Natural killer cell (primary cell): ENCODE measurements at regions not wholly inside any gene's neighbourhood (a gene's known extent, or its start where the extent isn't known, plus 50 kb on each side); places are given as distances from the start of the nearest gene placed in this dataset.

Source experiments
- ATAC-seq, 3 donors: fragments of 150-1000 bp in 2 of 3; fragments of 200-7000 bp in 1 of 3; cut with Tn5 transposase; 1 replicate in 1 of 3; 2 replicates in 2 of 3; pipeline ENCODE4 v1.10.0; 2021; ENCODE audit warnings: mild to moderate bottlenecking in 2 of 3, moderate library complexity in 2 of 3
- DNase-seq, 2 donors: peaks; one replicate each; pipeline versions ENCODE4 v3.0.0 to v3.0.0-alpha.2; 2013 to 2021; ENCODE audit warnings: mixed read lengths in 1 of 2
- H3K27ac ChIP-seq: one replicate; pipeline ENCODE4 v1.5.1; 2013; ENCODE audit warnings: mild to moderate bottlenecking, low read length
- H3K27me3 ChIP-seq: one replicate; pipeline ENCODE4 v1.6.1; 2013; ENCODE audit warnings: low read length; ENCODE audit not compliant: control insufficient read depth, insufficient read depth
- H3K36me3 ChIP-seq: one replicate; pipeline ENCODE4 v1.6.1; 2013; ENCODE audit warnings: low read length; ENCODE audit not compliant: control insufficient read depth, insufficient read depth
- H3K4me1 ChIP-seq: one replicate; pipeline ENCODE4 v1.6.1; 2013; ENCODE audit warnings: low read length; ENCODE audit not compliant: control insufficient read depth, insufficient read depth
- H3K4me3 ChIP-seq: one replicate; pipeline ENCODE4 v1.5.1; 2013; ENCODE audit warnings: low read length
- H3K9me3 ChIP-seq: one replicate; pipeline ENCODE4 v1.6.1; 2013; ENCODE audit warnings: low read length; ENCODE audit not compliant: control insufficient read depth, insufficient read depth
- H3K27ac Mint-ChIP-seq, 2 donors: one replicate each; pipeline ENCODE4 v1.8.0; 2022; ENCODE audit warnings: mild to moderate bottlenecking in 2 of 2, mixed read lengths in 2 of 2, moderate library complexity in 1 of 2
- H3K27me3 Mint-ChIP-seq, 2 donors: one replicate each; pipeline ENCODE4 v1.8.0; 2022; ENCODE audit warnings: low read depth in 2 of 2, mixed read lengths in 2 of 2
- H3K36me3 Mint-ChIP-seq: one replicate; pipeline ENCODE4 v1.8.0; 2022; ENCODE audit warnings: mixed read lengths
- H3K4me1 Mint-ChIP-seq, 2 donors: one replicate each; pipeline ENCODE4 v1.8.0; 2022; ENCODE audit warnings: mixed read lengths in 2 of 2
- H3K4me3 Mint-ChIP-seq: one replicate; pipeline ENCODE4 v1.8.0; 2022; ENCODE audit warnings: mild to moderate bottlenecking, moderate library complexity, mixed read lengths
- H3K9me3 Mint-ChIP-seq, 2 donors: one replicate each; pipeline ENCODE4 v1.8.0; 2022; ENCODE audit warnings: mixed read lengths in 2 of 2
- whole genome bisulfite sequencing: methylation state at CpG from one replicate; pipeline ENCODE4 v1.1.7; 2013; ENCODE audit warnings: missing lambda C conversion rate; ENCODE audit not compliant: insufficient coverage; 5-methylcytosine and 5-hydroxymethylcytosine counted together
- intact Hi-C: fragments of 100-400 bp; cut with micrococcal nuclease; formaldehyde crosslinking; loops from one replicate; pipeline ENCODE4 v1.14.2; 2022
- TF ChIP-seq, protein P1 (sequence below): fragments of 200-600 bp; IDR thresholded peaks from one replicate; pipeline ENCODE4 v1.8.0; 2022; ENCODE audit warnings: antibody characterized with exemption

DNA sequence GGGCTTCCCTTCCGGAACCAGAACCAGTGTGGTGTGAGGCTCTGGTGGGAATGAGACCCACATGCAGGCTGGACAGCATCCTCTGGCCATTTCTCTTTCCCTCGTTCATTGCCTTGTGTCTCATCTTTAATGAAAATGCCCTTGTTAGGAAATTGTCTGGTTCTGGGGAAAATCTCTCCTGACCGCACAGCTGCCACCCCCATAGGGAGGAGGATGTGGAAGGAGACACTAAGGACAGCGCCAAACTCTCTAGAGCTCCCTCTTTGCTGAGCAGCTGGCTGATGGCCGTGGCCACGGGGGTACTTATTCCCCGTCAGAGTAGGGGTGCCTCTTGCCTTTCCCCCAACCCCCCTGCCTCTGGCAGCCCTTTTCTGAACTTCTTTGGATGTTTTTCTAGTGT lies 297.6 kb upstream of the C2CD4B start:
- TF ChIP-seq, protein P1, sequence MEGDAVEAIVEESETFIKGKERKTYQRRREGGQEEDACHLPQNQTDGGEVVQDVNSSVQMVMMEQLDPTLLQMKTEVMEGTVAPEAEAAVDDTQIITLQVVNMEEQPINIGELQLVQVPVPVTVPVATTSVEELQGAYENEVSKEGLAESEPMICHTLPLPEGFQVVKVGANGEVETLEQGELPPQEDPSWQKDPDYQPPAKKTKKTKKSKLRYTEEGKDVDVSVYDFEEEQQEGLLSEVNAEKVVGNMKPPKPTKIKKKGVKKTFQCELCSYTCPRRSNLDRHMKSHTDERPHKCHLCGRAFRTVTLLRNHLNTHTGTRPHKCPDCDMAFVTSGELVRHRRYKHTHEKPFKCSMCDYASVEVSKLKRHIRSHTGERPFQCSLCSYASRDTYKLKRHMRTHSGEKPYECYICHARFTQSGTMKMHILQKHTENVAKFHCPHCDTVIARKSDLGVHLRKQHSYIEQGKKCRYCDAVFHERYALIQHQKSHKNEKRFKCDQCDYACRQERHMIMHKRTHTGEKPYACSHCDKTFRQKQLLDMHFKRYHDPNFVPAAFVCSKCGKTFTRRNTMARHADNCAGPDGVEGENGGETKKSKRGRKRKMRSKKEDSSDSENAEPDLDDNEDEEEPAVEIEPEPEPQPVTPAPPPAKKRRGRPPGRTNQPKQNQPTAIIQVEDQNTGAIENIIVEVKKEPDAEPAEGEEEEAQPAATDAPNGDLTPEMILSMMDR, result no peak
- intact Hi-C loops, result no loop called here
- Histone ChIP-seq H3K4me1 (no peaks in the 10 kb centered on the region), H3K27me3 (no peaks in the 10 kb centered on the region), H3K36me3 (no peaks in the 10 kb centered on the region), H3K4me3 (no peak overlapping the region), H3K9me3 (no peaks in the 10 kb centered on the region), H3K27ac (no peak overlapping the region)
- WGBS, result 93% methylated on average over 4 of the region's 7 CpGs
- Mint-ChIP-seq H3K4me1 (no peaks in the 10 kb centered on the region), H3K27ac (no peak overlapping the region), H3K4me3 (no peak overlapping the region), H3K9me3 (no peaks in the 10 kb centered on the region), H3K36me3 (no peaks in the 10 kb centered on the region), H3K27me3 (peaks cover 4 to 12% of the 10 kb centered on the region in 2 donors)
- no peak for ATAC-seq
- DNase-seq, result no peak

DNA sequence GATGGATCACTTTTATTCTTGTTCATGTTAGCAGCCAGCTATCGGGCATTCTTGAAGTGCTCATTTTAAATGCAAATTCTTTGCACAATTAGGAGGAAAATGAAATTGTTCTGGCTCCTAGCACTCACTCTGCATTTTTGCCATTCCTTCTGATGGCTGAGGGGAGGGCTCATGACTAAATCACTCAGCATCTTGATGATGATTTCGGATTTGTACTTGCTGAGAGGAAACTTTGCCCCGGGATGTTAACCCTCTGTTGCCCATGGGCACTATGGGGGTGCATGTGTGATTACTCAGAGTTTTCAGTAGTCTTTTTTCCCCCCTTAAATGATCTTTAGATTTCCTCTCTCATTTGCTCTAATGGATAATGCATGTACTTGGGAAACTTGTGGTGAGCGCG lies 299.6 kb upstream of the C2CD4B start:
- TF ChIP-seq, protein P1, result no peak
- H3K9me3 Mint-ChIP-seq, result no peaks in the 10 kb centered on the region
- no peaks in the 10 kb centered on the region for H3K4me1 ChIP-seq
- intact Hi-C loops, result no loop called here
- no peak overlapping the region for H3K27ac Mint-ChIP-seq
- H3K4me3 ChIP-seq, result no peak overlapping the region
- H3K36me3 ChIP-seq, result no peaks in the 10 kb centered on the region
- no peaks in the 10 kb centered on the region for H3K9me3 ChIP-seq
- no peaks in the 10 kb centered on the region for H3K4me1 Mint-ChIP-seq
- no peak overlapping the region for H3K27ac ChIP-seq
- H3K27me3 Mint-ChIP-seq, result peaks cover 4 to 12% of the 10 kb centered on the region in 2 donors
- ATAC-seq, result no peak
- DNase-seq, result no peak
- H3K27me3 ChIP-seq, result no peaks in the 10 kb centered on the region
- 85% methylated on average over 5 of the region's 5 CpGs for WGBS
- H3K4me3 Mint-ChIP-seq, result no peak overlapping the region
- no peaks in the 10 kb centered on the region for H3K36me3 Mint-ChIP-seq

DNA sequence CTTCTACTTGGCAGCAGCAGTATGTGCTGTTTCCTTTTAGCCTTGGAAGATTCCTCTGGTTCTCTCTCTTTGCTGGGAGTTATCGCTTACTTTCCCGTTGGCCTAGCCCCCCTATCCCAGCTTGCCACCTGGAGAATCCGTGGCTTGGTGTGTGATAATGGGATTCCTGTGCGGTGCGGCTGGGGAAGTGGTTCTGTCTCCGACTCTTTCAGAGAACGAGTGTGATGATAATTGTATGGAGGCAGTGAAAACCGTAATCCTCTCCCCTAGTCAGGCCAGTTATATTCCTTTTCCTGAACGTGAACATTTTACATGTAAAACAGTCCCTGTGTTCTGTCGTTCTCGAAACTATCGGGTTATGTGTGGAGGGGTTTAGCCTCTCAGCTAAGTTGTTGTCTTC lies 300.1 kb upstream of the C2CD4B start:
- Histone ChIP-seq H3K4me1 (no peaks in the 10 kb centered on the region), H3K9me3 (no peaks in the 10 kb centered on the region), H3K4me3 (no peak overlapping the region), H3K27me3 (no peaks in the 10 kb centered on the region), H3K27ac (no peak overlapping the region), H3K36me3 (no peaks in the 10 kb centered on the region)
- H3K4me1 Mint-ChIP-seq, result no peaks in the 10 kb centered on the region
- TF ChIP-seq, protein P1, result no peak
- DNase-seq (no peak), ATAC-seq (no peak)
- intact Hi-C loops, result no loop called here
- no peak overlapping the region for H3K4me3 Mint-ChIP-seq
- no peaks in the 10 kb centered on the region for H3K9me3 Mint-ChIP-seq
- WGBS, result 88% methylated on average over 12 of the region's 12 CpGs
- no peak overlapping the region for H3K27ac Mint-ChIP-seq
- peaks cover 4 to 12% of the 10 kb centered on the region in 2 donors for H3K27me3 Mint-ChIP-seq
- H3K36me3 Mint-ChIP-seq, result no peaks in the 10 kb centered on the region

DNA sequence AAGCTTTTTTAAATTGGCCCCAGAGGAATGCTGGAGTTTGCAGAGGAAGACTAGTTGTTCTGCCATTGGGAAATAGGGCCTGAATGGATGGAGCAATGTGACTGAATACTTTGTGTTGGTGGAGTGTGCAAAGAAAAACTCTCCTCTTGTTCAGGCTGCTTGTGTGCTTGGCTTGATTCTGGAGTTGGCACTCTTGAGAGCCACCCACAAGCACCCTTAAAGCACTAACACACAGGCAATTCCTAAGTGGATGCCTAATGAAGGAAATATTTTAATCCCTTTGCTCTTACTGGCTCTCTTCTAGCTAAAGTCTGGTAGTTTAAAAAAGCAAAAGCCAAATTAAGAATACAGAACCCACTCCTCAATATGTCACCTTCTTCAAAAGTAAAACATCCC lies 304.4 kb upstream of the C2CD4B start:
- TF ChIP-seq, protein P1, result no peak
- H3K27ac ChIP-seq, result no peak overlapping the region
- H3K27me3 Mint-ChIP-seq, result peaks cover 0 to 12% of the 10 kb centered on the region in 2 donors

More for the DNA sequence above, 304.4 kb upstream of the C2CD4B start:
- Histone ChIP-seq H3K9me3 (no peaks in the 10 kb centered on the region), H3K36me3 (no peaks in the 10 kb centered on the region), H3K4me3 (no peak overlapping the region), H3K27me3 (no peaks in the 10 kb centered on the region), H3K4me1 (no peaks in the 10 kb centered on the region)
- Mint-ChIP-seq H3K4me1 (no peaks in the 10 kb centered on the region), H3K9me3 (no peaks in the 10 kb centered on the region), H3K36me3 (no peaks in the 10 kb centered on the region), H3K4me3 (no peak overlapping the region), H3K27ac (no peak overlapping the region)
- ATAC-seq, result no peak
- no peak for DNase-seq
- intact Hi-C loops, result no loop called here
